GM21381 (cell line): ENCODE measurements at regions not wholly inside any gene's neighbourhood (a gene's known extent, or its start where the extent isn't known, plus 50 kb on each side); places are given as distances from the start of the nearest gene placed in this dataset.
A peak's percentile ranks its signal among the peaks of the same experiment; 100 is the strongest.
"Not testable (repeated sequence)": the region's sequence is repeated elsewhere in the genome, so short reads cannot be mapped to it uniquely, and the experiment has no call there.

ENCODE experiments used
- ATAC-seq: cut with Tn5 transposase; IDR thresholded peaks from one replicate; pipeline ENCODE4 v1.9.1; 2021; ENCODE audit warnings: mild to moderate bottlenecking, moderate library complexity; ENCODE audit not compliant: unreplicated experiment

GRCh38 chr12:31162896-31163560 is 89.4 kb downstream of the DDX11 start:
- ATAC-seq, result not testable (repeated sequence)

GRCh38 chr12:31174293-31174692 is 100.6 kb downstream of the DDX11 start:
- not testable (repeated sequence) for ATAC-seq

- not testable (repeated sequence) for ATAC-seq
These were observed 103.9 kb downstream of the DDX11 start for GRCh38 chr12:31177514-31177913.

- not testable (repeated sequence) for ATAC-seq
These were observed 105.2 kb downstream of the DDX11 start for GRCh38 chr12:31178875-31179274.

- not testable (repeated sequence) for ATAC-seq
These were observed 106.1 kb downstream of the DDX11 start for GRCh38 chr12:31179627-31180237.

- ATAC-seq, result not testable (repeated sequence)
These were observed 108.9 kb downstream of the DDX11 start for GRCh38 chr12:31182571-31182970.

- not testable (repeated sequence) for ATAC-seq
These were observed 109.4 kb downstream of the DDX11 start for GRCh38 chr12:31183107-31183506.

GRCh38 chr12:31183899-31184298 is 110.2 kb downstream of the DDX11 start:
- ATAC-seq, result not testable (repeated sequence)

- ATAC-seq, result not testable (repeated sequence)
These were observed 111.0 kb downstream of the DDX11 start for GRCh38 chr12:31184667-31185066.

GRCh38 chr12:31192689-31193088 is 119.0 kb downstream of the DDX11 start:
- ATAC-seq, result not testable (repeated sequence)

GRCh38 chr12:31195620-31196019 is 122.0 kb downstream of the DDX11 start:
- not testable (repeated sequence) for ATAC-seq

GRCh38 chr12:31199476-31199875 is 125.8 kb downstream of the DDX11 start:
- not testable (repeated sequence) for ATAC-seq

GRCh38 chr12:31201382-31201781 is 124.6 kb downstream of the SINHCAF start:
- no peak for ATAC-seq

GRCh38 chr12:31203261-31203660 is 122.7 kb downstream of the SINHCAF start:
- ATAC-seq, result no peak

GRCh38 chr12:31205054-31205453 is 120.9 kb downstream of the SINHCAF start:
- peak; percentile 98 for ATAC-seq

- ATAC-seq, result no peak
These were observed 119.8 kb downstream of the SINHCAF start for GRCh38 chr12:31206038-31206670.

GRCh38 chr12:31207799-31208465 is 118.0 kb downstream of the SINHCAF start:
- ATAC-seq, result no peak

- ATAC-seq, result no peak
These were observed 115.8 kb downstream of the SINHCAF start for GRCh38 chr12:31210104-31210503.

GRCh38 chr12:31210541-31210940 is 115.4 kb downstream of the SINHCAF start:
- no peak for ATAC-seq

GRCh38 chr12:31214626-31215517 is 111.1 kb downstream of the SINHCAF start:
- ATAC-seq, result no peak
